ENCODE measurements at regions not wholly inside any gene's neighbourhood (a gene's known extent, or its start where the extent isn't known, plus 50 kb on each side); places are given as distances from the start of the nearest gene placed in this dataset.

- DNase-seq (ENCODE audit: low spot score), result no peak
These were observed 260.1 kb downstream of the ETS1 start for GRCh38 chr11:128327274-128327673.

- no peak for DNase-seq (ENCODE audit: low spot score)
These were observed 260.6 kb downstream of the ETS1 start for GRCh38 chr11:128326791-128327190.

GRCh38 chr11:128324531-128325141, 262.7 kb downstream of the ETS1 start:
- DNase-seq (ENCODE audit: low spot score), result no peak

- no peak for DNase-seq (ENCODE audit: low spot score)
These were observed 263.3 kb downstream of the ETS1 start for GRCh38 chr11:128324051-128324481.

- peak; percentile 8 for DNase-seq (ENCODE audit: low spot score)
These were observed 264.0 kb downstream of the ETS1 start for GRCh38 chr11:128323381-128323780.

GRCh38 chr11:128318856-128319474, 268.4 kb downstream of the ETS1 start:
- DNase-seq (ENCODE audit: low spot score), result no peak

- DNase-seq (ENCODE audit: low spot score), result no peak
These were observed 270.7 kb downstream of the ETS1 start for GRCh38 chr11:128316541-128317227.

- no peak for DNase-seq (ENCODE audit: low spot score)
These were observed 271.4 kb downstream of the ETS1 start for GRCh38 chr11:128315933-128316332.

- DNase-seq (ENCODE audit: low spot score), result no peak
These were observed 273.4 kb downstream of the ETS1 start for GRCh38 chr11:128313931-128314330.

- DNase-seq (ENCODE audit: low spot score), result no peak
These were observed 275.3 kb downstream of the ETS1 start for GRCh38 chr11:128311742-128312719.

- no peak for DNase-seq (ENCODE audit: low spot score)
These were observed 276.5 kb downstream of the ETS1 start for GRCh38 chr11:128310676-128311445.

GRCh38 chr11:128310005-128310404, 277.4 kb downstream of the ETS1 start:
- no peak for DNase-seq (ENCODE audit: low spot score)

GRCh38 chr11:128308794-128309193, 278.6 kb downstream of the ETS1 start:
- no peak for DNase-seq (ENCODE audit: low spot score)

GRCh38 chr11:128305588-128305987, 281.8 kb downstream of the ETS1 start:
- no peak for DNase-seq (ENCODE audit: low spot score)

- no peak for DNase-seq (ENCODE audit: low spot score)
These were observed 282.5 kb downstream of the ETS1 start for GRCh38 chr11:128304666-128305485.

GRCh38 chr11:128304116-128304515, 283.2 kb downstream of the ETS1 start:
- no peak for DNase-seq (ENCODE audit: low spot score)

- no peak for DNase-seq (ENCODE audit: low spot score)
These were observed 284.0 kb downstream of the ETS1 start for GRCh38 chr11:128303383-128303782.

GRCh38 chr11:128302425-128303186, 284.8 kb downstream of the ETS1 start:
- DNase-seq (ENCODE audit: low spot score), result peak; percentile 18

- no peak for DNase-seq (ENCODE audit: low spot score)
These were observed 285.6 kb downstream of the ETS1 start for GRCh38 chr11:128301756-128302155.

GRCh38 chr11:128300785-128301184, 286.6 kb downstream of the ETS1 start:
- DNase-seq (ENCODE audit: low spot score), result no peak

Measured in SW480 (cell line).